ENCODE measurements at regions not wholly inside any gene's neighbourhood (a gene's known extent, or its start where the extent isn't known, plus 50 kb on each side); places are given as distances from the start of the nearest gene placed in this dataset.

GRCh38 chr7:17669204-17669603 lies 271.1 kb downstream of the SNX13 start:
- no peak for TF ChIP-seq CTCF (IDR thresholded peaks at IDR 0.05; ENCODE audit: insufficient read depth, low read length, poor library complexity, severe bottlenecking)
- Histone ChIP-seq H3K36me3 (ENCODE audit: control insufficient read depth, insufficient read depth, low read length) (no peaks in the 10 kb centered on the region), H3K4me3 (replicated peaks; ENCODE audit: low read depth, low read length) (no peak overlapping the region), H3K27me3 (replicated peaks; ENCODE audit: control insufficient read depth, insufficient read depth, low read length) (no peaks in the 10 kb centered on the region)
- no peak for DNase-seq (ENCODE audit: extremely low read depth, insufficient read length)

- no peaks in the 10 kb centered on the region for H3K27me3 ChIP-seq (replicated peaks; ENCODE audit: control insufficient read depth, insufficient read depth, low read length)
- no peak for DNase-seq (ENCODE audit: extremely low read depth, insufficient read length)
- H3K4me3 ChIP-seq (replicated peaks; ENCODE audit: low read depth, low read length): no peak overlapping the region
- no peak for TF ChIP-seq CTCF (IDR thresholded peaks at IDR 0.05; ENCODE audit: insufficient read depth, low read length, poor library complexity, severe bottlenecking)
- no peaks in the 10 kb centered on the region for H3K36me3 ChIP-seq (ENCODE audit: control insufficient read depth, insufficient read depth, low read length)
Observed at GRCh38 chr7:17671956-17672355, 268.3 kb downstream of the SNX13 start.

- no peak for DNase-seq (ENCODE audit: extremely low read depth, insufficient read length)
- no peak for TF ChIP-seq CTCF (IDR thresholded peaks at IDR 0.05; ENCODE audit: insufficient read depth, low read length, poor library complexity, severe bottlenecking)
- H3K4me3 ChIP-seq (replicated peaks; ENCODE audit: low read depth, low read length): no peak overlapping the region
- no peaks in the 10 kb centered on the region for H3K36me3 ChIP-seq (ENCODE audit: control insufficient read depth, insufficient read depth, low read length)
- no peaks in the 10 kb centered on the region for H3K27me3 ChIP-seq (replicated peaks; ENCODE audit: control insufficient read depth, insufficient read depth, low read length)
Observed at GRCh38 chr7:17672783-17673182, 267.5 kb downstream of the SNX13 start.

GRCh38 chr7:17674166-17674942 lies 265.9 kb downstream of the SNX13 start:
- no peaks in the 10 kb centered on the region for H3K36me3 ChIP-seq (ENCODE audit: control insufficient read depth, insufficient read depth, low read length)
- H3K27me3 ChIP-seq (replicated peaks; ENCODE audit: control insufficient read depth, insufficient read depth, low read length): no peaks in the 10 kb centered on the region
- H3K4me3 ChIP-seq (replicated peaks; ENCODE audit: low read depth, low read length): no peak overlapping the region
- no peak for TF ChIP-seq CTCF (IDR thresholded peaks at IDR 0.05; ENCODE audit: insufficient read depth, low read length, poor library complexity, severe bottlenecking)
- DNase-seq (ENCODE audit: extremely low read depth, insufficient read length): no peak

- TF ChIP-seq CTCF (IDR thresholded peaks at IDR 0.05; ENCODE audit: insufficient read depth, low read length, poor library complexity, severe bottlenecking): no peak
- H3K27me3 ChIP-seq (replicated peaks; ENCODE audit: control insufficient read depth, insufficient read depth, low read length): no peaks in the 10 kb centered on the region
- no peak overlapping the region for H3K4me3 ChIP-seq (replicated peaks; ENCODE audit: low read depth, low read length)
- H3K36me3 ChIP-seq (ENCODE audit: control insufficient read depth, insufficient read depth, low read length): no peaks in the 10 kb centered on the region
- DNase-seq (ENCODE audit: extremely low read depth, insufficient read length): no peak
Observed at GRCh38 chr7:17674943-17675608, 265.2 kb downstream of the SNX13 start.

Data from GM06990 (cell line).